ENCODE measurements at regions not wholly inside any gene's neighbourhood (a gene's known extent, or its start where the extent isn't known, plus 50 kb on each side); places are given as distances from the start of the nearest gene placed in this dataset.

DNA sequence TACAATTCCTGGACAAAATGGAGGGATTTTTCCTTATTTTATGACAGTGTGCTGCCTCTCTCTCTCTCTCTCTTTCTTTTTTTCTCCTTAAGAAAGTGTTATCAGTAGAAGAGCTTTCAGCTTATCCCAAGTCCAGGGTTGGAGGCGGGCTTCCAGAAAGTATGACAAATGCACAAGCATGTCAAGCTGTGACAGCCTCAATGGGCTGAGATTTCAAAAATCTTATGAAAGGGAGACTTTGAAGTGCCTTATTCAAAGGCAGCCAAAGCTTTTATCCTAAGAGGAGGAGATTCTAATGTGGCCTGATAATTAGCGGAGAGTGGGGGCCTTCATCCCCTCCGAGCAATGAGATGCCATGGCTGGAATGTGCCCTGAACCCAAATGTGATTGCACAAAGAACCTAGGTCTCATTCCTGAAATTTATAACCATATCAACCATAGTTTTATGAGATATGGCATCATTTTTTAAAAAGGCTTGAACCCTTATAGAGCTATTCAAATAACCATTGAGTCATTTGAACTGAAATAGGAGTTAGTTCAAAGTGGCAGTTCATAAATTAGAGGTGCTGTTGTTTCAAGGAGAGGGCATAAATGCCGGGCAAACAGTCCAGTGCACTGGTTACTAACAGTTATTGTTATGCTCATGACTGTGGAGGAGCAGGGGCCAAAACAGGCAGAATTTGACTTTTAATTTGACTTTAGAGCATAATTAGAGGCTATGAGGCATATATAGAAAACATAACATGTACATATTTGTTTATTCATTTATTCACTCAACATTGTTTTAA, 261.6 kb upstream of the THRB start:
- no peak for DNase-seq

DNA sequence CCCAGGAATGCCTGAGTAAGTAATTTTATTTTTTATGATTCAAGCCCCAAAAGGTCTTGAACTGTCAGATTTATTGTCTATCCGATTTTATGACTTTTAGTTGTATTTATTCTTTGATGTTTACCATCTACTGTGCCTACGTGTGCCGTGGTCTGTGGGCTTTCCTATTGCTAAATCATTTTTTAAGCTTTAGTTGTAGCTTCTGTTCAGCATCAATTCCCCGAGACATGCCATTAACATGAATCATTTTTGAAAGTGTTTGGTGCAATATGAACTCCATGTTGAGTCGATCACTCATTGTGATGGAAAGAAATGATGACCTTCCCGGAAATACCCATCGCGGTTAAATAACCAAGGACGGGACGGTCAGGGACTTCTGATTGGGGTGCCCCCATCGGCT, 268.7 kb upstream of the THRB start:
- peak in 1 of 3 donors; percentile 6 for DNase-seq

DNA sequence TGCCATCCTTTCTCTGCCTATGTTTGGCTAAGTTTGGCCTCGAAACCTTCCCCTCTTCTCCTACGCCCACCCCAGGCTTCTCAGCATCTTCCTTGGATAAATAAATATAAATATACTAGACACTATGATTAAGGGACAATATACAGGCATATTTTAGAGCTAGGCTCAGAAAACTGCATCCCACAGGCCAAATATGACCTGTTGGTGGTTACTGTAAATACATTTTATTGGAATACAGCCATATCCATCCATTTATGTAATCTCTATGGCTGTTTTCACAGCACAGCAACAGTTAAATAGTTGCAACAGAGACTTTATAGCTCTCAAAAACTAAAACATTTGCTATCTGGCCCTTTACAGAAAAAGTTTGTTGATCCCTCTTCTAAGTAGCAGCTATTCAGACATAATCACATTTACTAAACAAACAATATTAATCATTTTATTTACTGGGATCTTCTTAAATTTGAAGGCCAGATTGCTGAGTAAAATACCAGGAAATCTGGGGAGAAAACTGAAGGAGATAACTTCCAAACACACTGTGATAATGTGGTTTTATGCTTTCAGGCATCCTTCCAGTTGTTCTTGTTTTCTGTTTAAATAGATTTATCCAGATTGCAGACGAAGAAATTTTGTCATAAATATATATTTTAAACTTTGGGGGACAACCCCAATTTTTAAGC, 269.7 kb upstream of the THRB start:
- peak in 1 of 3 donors; percentile 11 for DNase-seq

- DNase-seq, result no peak
These were observed 270.7 kb upstream of the THRB start for GRCh38 chr3:24765399-24765798.

DNA sequence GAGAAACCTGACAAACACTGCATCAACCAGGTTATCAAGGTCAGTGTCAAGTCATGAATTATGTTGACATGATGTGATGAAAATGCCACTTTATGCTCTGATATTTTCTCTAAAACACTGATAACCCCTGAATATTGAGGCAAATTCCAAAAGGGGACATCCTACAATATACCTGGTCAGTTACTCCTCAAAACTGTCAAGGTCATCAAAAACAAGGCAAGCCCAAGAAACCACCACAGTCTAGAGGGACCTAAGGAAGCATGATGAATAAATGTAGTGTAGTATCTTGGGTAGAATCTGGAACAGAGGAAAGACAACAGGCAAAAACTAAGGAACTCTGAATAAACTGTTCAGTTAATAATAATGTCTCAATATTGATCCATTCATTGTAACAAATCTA, 275.3 kb upstream of the THRB start:
- no peak for DNase-seq

- DNase-seq, result peak; percentile 60 to 89 (median 80)
These were observed 279.1 kb upstream of the THRB start for GRCh38 chr3:24773798-24774197.

GRCh38 chr3:24780991-24781390, 286.3 kb upstream of the THRB start:
- no peak for DNase-seq

- DNase-seq, result no peak
These were observed 286.8 kb upstream of the THRB start for GRCh38 chr3:24781454-24781853.

DNA sequence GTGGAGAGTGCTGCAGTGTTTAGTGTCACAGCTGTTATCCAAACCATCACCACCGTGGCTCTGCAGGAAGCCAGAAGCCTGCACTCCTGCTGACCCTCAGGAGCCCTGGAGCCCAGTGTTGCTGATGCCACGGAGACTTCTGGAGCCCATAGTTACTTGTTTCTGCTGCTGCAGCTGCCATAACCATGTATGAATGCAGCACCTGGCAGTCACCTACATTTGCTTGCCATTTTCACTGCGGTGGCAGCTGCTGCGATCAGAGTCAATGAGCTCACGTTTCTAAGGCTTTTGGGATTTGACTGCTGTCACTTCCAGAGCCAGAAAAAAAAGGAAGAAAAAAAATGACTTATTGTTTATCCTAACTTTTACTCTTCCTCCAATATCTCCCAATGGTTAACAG, 299.2 kb upstream of the THRB start:
- DNase-seq, result no peak

- DNase-seq, result no peak
These were observed 308.0 kb upstream of the THRB start for GRCh38 chr3:24802614-24803013.

DNA sequence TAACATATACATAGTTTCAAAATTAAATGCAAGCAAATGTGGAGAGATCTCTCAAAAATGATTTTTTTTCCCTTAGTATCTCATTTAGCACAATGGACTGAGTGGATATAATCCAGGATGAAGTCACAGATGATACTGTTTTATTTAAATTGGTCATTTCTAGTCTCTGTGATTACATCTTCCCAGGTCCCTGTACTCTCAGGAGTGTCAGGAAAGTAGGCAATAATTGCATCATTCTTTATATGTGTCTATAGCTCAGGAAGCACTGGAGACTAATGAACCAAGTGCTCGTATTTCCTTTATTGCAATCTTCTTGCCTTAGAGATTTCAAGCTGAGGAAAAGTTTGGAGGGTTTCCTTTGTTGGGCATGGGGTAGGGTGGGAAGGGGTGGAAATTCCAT, 309.4 kb upstream of the THRB start:
- no peak for DNase-seq

GRCh38 chr3:24810881-24811280, 316.2 kb upstream of the THRB start:
- DNase-seq, result peak in 2 of 3 donors; percentile 2 to 7

GRCh38 chr3:24812116-24812515, 317.5 kb upstream of the THRB start:
- no peak for DNase-seq

GRCh38 chr3:24818055-24818454, 323.4 kb upstream of the THRB start:
- DNase-seq, result no peak

- DNase-seq, result peak in 2 of 3 donors; percentile 61 to 76
These were observed 333.4 kb upstream of the THRB start for GRCh38 chr3:24828011-24828410.

DNA sequence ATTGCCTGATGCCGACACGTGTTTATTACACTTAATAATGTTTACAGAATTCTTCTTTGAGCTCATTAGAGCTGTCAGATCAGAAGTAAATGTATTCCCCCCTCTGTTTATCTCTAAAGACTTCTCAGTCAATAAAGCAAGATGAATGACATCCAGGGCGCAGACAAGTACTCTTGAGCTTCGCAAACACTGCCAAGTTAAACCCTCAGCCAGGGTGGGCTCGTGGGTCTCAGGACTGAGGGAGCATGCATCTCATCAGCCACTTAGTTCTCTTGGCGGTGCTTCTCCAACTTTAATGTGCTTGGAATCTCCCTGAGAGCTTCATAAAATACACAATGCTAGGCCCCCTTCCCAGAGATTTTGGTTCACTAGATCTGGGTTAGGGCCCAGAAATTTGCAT, 333.9 kb upstream of the THRB start:
- peak in 1 of 3 donors; percentile 15 for DNase-seq

- peak; percentile 12 to 74 (median 44) for DNase-seq
These were observed 334.4 kb upstream of the THRB start for GRCh38 chr3:24829011-24829581.

GRCh38 chr3:24829629-24830229, 335.1 kb upstream of the THRB start:
- DNase-seq, result peak in 2 of 3 donors; percentile 27 to 69

DNA sequence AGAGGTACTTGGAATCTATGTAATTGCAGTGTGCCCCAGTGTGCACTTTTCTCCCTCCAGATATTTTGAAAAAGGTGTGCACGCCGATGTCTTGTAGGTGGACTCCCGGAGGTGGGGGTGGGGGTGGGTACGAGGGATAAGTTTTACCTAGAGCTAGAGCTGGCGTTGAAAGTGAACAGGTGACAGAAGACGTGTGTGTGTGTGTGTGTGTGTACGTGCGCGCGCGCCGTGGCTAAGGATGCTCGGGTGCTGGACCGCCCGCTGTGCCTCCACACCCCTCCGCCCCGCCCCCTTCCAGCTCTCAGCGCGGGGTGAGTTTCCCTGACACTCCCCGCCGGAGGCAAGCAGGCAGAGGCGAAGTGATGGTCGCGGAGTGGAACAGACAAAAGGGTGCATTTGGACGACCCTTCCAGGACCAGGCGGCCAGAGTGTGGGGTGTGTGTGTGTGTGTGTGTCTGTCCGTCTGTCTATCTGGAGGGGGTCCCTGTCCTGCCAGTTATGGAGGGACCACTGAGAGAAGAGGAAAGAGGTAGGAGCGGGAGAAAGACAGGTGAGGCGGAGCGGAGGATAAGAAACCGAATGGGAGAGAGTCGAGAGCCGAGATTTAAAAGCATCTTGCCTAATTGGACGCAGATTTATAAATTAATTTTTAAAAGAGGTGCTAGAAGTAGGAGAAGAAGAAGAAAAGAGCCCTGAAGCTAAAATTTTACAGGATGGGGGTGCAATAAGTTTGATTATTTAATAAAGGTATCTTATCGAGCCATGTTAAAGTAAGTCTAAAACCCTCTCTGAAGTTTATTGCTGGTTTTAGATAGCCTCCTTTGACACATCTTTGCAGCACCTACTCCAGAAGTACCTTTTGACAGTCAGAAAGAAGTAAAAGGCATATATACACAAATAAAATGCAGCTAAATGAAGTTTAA, 335.8 kb upstream of the THRB start:
- DNase-seq, result peak in 2 of 3 donors; percentile 10 to 64

DNA sequence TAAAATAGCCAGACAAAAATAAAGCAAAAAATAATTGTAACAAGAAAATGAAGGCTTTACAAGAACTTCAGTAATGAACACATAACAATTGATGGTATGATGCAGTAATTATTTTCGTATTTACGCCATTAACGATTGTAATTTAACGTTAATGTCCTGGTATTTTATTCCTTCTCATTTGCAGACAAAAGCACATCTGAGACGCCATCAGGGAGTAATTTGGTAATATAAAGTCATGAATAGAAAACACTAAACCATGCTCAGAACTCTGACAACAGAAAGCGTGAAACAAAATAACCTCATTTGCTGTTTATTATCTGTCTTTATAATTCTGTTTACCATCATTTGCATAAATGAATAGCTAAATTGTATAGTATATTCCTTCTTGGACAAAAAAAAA, 336.6 kb upstream of the THRB start:
- no peak for DNase-seq

DNA sequence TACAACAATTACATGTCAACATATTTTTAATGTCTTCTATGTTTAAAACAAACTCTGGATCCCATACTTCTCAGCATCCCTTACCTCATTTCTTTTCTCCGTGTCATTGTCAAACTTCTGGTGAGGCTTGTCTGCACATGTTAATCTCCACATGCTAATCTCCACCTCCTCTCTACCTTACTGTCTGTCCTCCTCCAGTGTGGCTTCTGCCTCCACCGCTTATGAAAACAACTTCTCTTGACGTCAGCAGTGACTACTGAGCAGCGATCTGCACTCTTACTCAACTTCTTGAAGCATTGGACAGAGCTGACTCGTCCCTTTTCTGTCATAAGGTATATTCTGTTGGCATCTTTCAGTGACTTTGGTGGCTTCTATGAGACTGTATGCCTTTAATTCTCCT, 338.2 kb upstream of the THRB start:
- no peak for DNase-seq

GRCh38 chr3:24834442-24834841, 339.8 kb upstream of the THRB start:
- DNase-seq, result no peak

Measured in muscle of back (tissue), 3 donors.